ENCODE measurements at regions not wholly inside any gene's neighbourhood (a gene's known extent, or its start where the extent isn't known, plus 50 kb on each side); places are given as distances from the start of the nearest gene placed in this dataset.

DNA sequence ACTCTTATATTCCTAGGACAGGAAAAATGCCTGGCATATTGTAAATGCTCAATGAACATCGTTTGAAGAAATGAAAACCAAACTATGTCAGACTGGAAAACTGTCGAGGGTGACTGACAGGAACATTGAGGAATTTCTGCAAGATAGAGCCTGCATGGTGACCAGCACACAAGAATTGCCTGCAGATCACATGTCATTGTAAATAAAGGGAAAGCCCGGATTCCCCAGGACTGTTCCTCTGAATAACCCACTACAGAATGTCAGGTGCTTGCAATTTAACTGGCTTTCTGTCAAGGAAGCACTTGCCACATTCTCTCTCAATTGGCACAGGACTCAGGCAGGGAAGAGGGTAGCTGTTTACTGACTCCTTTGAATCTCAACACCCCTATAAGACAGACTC lies 129.0 kb upstream of the REG3G start:
- ChIA-PET CTCF (no interaction called here), POLR2A (no interaction called here)

GRCh38 chr2:78907089-78907488 lies 118.4 kb upstream of the REG3G start:
- DNase-seq, result no peak
- ChIA-PET POLR2A (no interaction called here), CTCF (no interaction called here)
- Mint-ChIP-seq H3K4me1 (no peaks in the 10 kb centered on the region), H3K27me3 (no peaks in the 10 kb centered on the region), H3K4me3 (no peak overlapping the region), H3K36me3 (no peaks in the 10 kb centered on the region), H3K9me3 (peaks cover 4 to 44% (median 7%) of the 10 kb centered on the region in 5 donors), H3K27ac (no peak overlapping the region)
- H3K4me1 ChIP-seq (ENCODE audit: insufficient read depth, low read length), result no peaks in the 10 kb centered on the region
- H3K36me3 ChIP-seq (ENCODE audit: insufficient read depth, low read length), result no peaks in the 10 kb centered on the region
- no peaks in the 10 kb centered on the region for H3K27me3 ChIP-seq (ENCODE audit: insufficient read depth, low read length, poor library complexity, severe bottlenecking)
- H3K4me3 ChIP-seq (ENCODE audit: low read length), result no peak overlapping the region
- no peaks in the 10 kb centered on the region for H3K9me3 ChIP-seq (ENCODE audit: low read length)
- H3K27ac ChIP-seq (ENCODE audit: low read depth, low read length), result no peak overlapping the region

More for the DNA sequence above, 129.0 kb upstream of the REG3G start:
- no peaks in the 10 kb centered on the region for H3K4me1 ChIP-seq (ENCODE audit: insufficient read depth, low read length)
- H3K4me3 ChIP-seq (ENCODE audit: low read length), result no peak overlapping the region
- H3K27me3 Mint-ChIP-seq, result no peaks in the 10 kb centered on the region
- H3K4me1 Mint-ChIP-seq, result no peaks in the 10 kb centered on the region
- H3K9me3 Mint-ChIP-seq, result peaks cover 11 to 31% (median 19%) of the 10 kb centered on the region in 5 donors
- DNase-seq, result no peak
- no peaks in the 10 kb centered on the region for H3K9me3 ChIP-seq (ENCODE audit: low read length)
- no peaks in the 10 kb centered on the region for H3K27me3 ChIP-seq (ENCODE audit: insufficient read depth, low read length, poor library complexity, severe bottlenecking)
- H3K36me3 ChIP-seq (ENCODE audit: insufficient read depth, low read length), result no peaks in the 10 kb centered on the region
- no peak overlapping the region for H3K4me3 Mint-ChIP-seq
- H3K27ac ChIP-seq (ENCODE audit: low read depth, low read length), result no peak overlapping the region
- no peak overlapping the region for H3K27ac Mint-ChIP-seq
- H3K36me3 Mint-ChIP-seq, result no peaks in the 10 kb centered on the region

- Mint-ChIP-seq H3K27ac (no peak overlapping the region), H3K36me3 (no peaks in the 10 kb centered on the region), H3K27me3 (no peaks in the 10 kb centered on the region), H3K4me3 (no peak overlapping the region), H3K4me1 (no peaks in the 10 kb centered on the region), H3K9me3 (peaks cover 2 to 37% (median 8%) of the 10 kb centered on the region in 5 donors)
- H3K9me3 ChIP-seq (ENCODE audit: low read length), result no peaks in the 10 kb centered on the region
- POLR2A ChIA-PET, result no interaction called here
- CTCF ChIA-PET, result no interaction called here
- H3K36me3 ChIP-seq (ENCODE audit: insufficient read depth, low read length), result no peaks in the 10 kb centered on the region
- H3K27me3 ChIP-seq (ENCODE audit: insufficient read depth, low read length, poor library complexity, severe bottlenecking), result no peaks in the 10 kb centered on the region
- H3K27ac ChIP-seq (ENCODE audit: low read depth, low read length), result no peak overlapping the region
- no peak for DNase-seq
- H3K4me3 ChIP-seq (ENCODE audit: low read length), result no peak overlapping the region
- no peaks in the 10 kb centered on the region for H3K4me1 ChIP-seq (ENCODE audit: insufficient read depth, low read length)
Observed at GRCh38 chr2:78908973-78909372, 116.5 kb upstream of the REG3G start.

DNA sequence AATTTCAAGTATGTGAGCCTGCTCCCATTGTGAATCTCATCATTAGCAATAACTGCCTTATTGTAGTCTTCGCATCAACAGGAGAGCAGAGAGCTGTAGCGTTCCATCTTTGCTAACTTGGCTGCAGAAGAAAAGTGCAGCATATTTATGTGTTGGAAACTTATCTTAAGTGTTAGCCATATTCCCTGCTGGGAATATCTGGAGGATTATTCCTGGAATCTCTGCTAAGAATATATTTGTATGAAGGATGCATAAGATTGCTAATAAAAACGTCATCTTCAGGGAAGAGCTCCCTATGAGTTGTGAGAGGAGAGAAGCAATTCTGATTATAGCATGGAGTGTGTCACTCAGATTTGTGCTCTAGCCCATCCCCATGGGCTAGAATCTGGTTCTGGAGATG lies 115.1 kb upstream of the REG3G start:
- H3K4me1 ChIP-seq (ENCODE audit: insufficient read depth, low read length), result no peaks in the 10 kb centered on the region
- CTCF ChIA-PET, result no interaction called here
- H3K9me3 ChIP-seq (ENCODE audit: low read length), result no peaks in the 10 kb centered on the region
- H3K9me3 Mint-ChIP-seq, result peaks cover 2 to 41% (median 8%) of the 10 kb centered on the region in 5 donors
- H3K4me3 ChIP-seq (ENCODE audit: low read length), result no peak overlapping the region
- no peaks in the 10 kb centered on the region for H3K4me1 Mint-ChIP-seq
- no peak overlapping the region for H3K4me3 Mint-ChIP-seq
- no peak overlapping the region for H3K27ac Mint-ChIP-seq
- H3K27me3 Mint-ChIP-seq, result no peaks in the 10 kb centered on the region
- DNase-seq, result no peak
- no peaks in the 10 kb centered on the region for H3K36me3 Mint-ChIP-seq
- H3K27ac ChIP-seq (ENCODE audit: low read depth, low read length), result no peak overlapping the region
- POLR2A ChIA-PET, result no interaction called here
- no peaks in the 10 kb centered on the region for H3K27me3 ChIP-seq (ENCODE audit: insufficient read depth, low read length, poor library complexity, severe bottlenecking)
- H3K36me3 ChIP-seq (ENCODE audit: insufficient read depth, low read length), result no peaks in the 10 kb centered on the region

GRCh38 chr2:78913257-78913656 lies 112.2 kb upstream of the REG3G start:
- Mint-ChIP-seq H3K27me3 (no peaks in the 10 kb centered on the region), H3K4me1 (no peaks in the 10 kb centered on the region), H3K36me3 (no peaks in the 10 kb centered on the region), H3K9me3 (peaks cover 2 to 33% (median 14%) of the 10 kb centered on the region in 5 donors), H3K27ac (no peak overlapping the region), H3K4me3 (no peak overlapping the region)
- no peak for DNase-seq
- no peaks in the 10 kb centered on the region for H3K9me3 ChIP-seq (ENCODE audit: low read length)
- POLR2A ChIA-PET, result no interaction called here
- H3K4me3 ChIP-seq (ENCODE audit: low read length), result no peak overlapping the region
- no peaks in the 10 kb centered on the region for H3K27me3 ChIP-seq (ENCODE audit: insufficient read depth, low read length, poor library complexity, severe bottlenecking)
- H3K36me3 ChIP-seq (ENCODE audit: insufficient read depth, low read length), result no peaks in the 10 kb centered on the region
- CTCF ChIA-PET, result interaction anchor here (1.3 kb wide), 1 partner anchor 9 kb away, joined by 4 read pairs; no protein-coding TSS in a partner anchor
- no peaks in the 10 kb centered on the region for H3K4me1 ChIP-seq (ENCODE audit: insufficient read depth, low read length)
- no peak overlapping the region for H3K27ac ChIP-seq (ENCODE audit: low read depth, low read length)

- no peak overlapping the region for H3K27ac Mint-ChIP-seq
- no peaks in the 10 kb centered on the region for H3K9me3 ChIP-seq (ENCODE audit: low read length)
- H3K9me3 Mint-ChIP-seq, result peaks cover 7 to 32% (median 16%) of the 10 kb centered on the region in 5 donors
- no peak overlapping the region for H3K27ac ChIP-seq (ENCODE audit: low read depth, low read length)
- no peaks in the 10 kb centered on the region for H3K27me3 Mint-ChIP-seq
- ChIA-PET CTCF (no interaction called here), POLR2A (no interaction called here)
- no peaks in the 10 kb centered on the region for H3K4me1 ChIP-seq (ENCODE audit: insufficient read depth, low read length)
- no peaks in the 10 kb centered on the region for H3K4me1 Mint-ChIP-seq
- no peaks in the 10 kb centered on the region for H3K27me3 ChIP-seq (ENCODE audit: insufficient read depth, low read length, poor library complexity, severe bottlenecking)
- no peak overlapping the region for H3K4me3 ChIP-seq (ENCODE audit: low read length)
- no peaks in the 10 kb centered on the region for H3K36me3 ChIP-seq (ENCODE audit: insufficient read depth, low read length)
- DNase-seq, result no peak
- no peak overlapping the region for H3K4me3 Mint-ChIP-seq
- peaks cover 0 to 4% (median 0%) of the 10 kb centered on the region in 3 donors for H3K36me3 Mint-ChIP-seq
Observed at GRCh38 chr2:78925258-78925657, 100.2 kb upstream of the REG3G start.

DNA sequence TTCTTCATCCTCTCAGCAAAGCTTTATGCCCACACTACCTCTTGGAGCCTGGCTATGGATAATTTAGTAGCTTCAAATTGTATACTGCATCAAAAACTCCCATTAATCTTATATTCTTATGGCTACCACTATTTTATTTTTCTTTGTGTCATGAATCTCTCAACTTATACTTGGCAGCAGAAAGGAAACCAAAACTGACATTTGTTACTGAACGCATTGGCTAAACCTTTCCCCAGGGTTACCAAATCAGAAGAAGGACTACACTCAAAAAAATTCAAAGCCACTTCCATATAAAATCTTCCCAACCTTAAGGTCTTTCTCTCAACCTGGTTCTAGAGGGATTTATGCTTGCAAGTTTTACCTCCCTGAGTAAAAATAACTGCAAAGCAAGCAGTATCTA lies 97.0 kb upstream of the REG3G start:
- H3K9me3 ChIP-seq (ENCODE audit: low read length), result no peaks in the 10 kb centered on the region
- ChIA-PET POLR2A (no interaction called here), CTCF (no interaction called here)
- Mint-ChIP-seq H3K4me1 (no peaks in the 10 kb centered on the region), H3K36me3 (peaks cover 0 to 4% (median 0%) of the 10 kb centered on the region in 3 donors), H3K9me3 (peaks cover 6 to 24% (median 14%) of the 10 kb centered on the region in 5 donors), H3K27me3 (peaks cover 0 to 3% of the 10 kb centered on the region in 2 donors), H3K4me3 (no peak overlapping the region), H3K27ac (no peak overlapping the region)
- H3K36me3 ChIP-seq (ENCODE audit: insufficient read depth, low read length), result no peaks in the 10 kb centered on the region
- H3K27ac ChIP-seq (ENCODE audit: low read depth, low read length), result no peak overlapping the region
- no peak overlapping the region for H3K4me3 ChIP-seq (ENCODE audit: low read length)
- DNase-seq, result no peak
- no peaks in the 10 kb centered on the region for H3K27me3 ChIP-seq (ENCODE audit: insufficient read depth, low read length, poor library complexity, severe bottlenecking)
- no peaks in the 10 kb centered on the region for H3K4me1 ChIP-seq (ENCODE audit: insufficient read depth, low read length)

DNA sequence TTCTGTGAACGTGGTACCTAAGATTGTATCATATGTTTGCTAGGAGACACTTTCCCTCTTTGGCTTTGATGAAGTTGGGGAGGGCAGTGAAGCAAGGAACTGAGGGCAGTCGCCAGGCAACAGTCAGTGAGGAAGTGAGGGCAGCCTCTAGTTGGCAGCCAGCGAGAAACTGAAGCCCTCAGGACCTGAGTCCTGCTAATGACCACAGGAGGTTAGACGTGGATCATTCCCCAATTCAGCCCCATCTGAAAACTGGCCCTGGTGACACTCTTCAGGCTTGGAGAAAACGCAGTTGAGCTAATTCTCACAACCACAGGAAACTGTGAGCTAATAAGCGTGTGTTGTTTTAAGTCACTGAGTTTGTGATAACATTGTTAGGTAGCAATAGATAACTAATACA lies 84.5 kb upstream of the REG3G start:
- CTCF ChIA-PET, result no interaction called here
- no peak overlapping the region for H3K27ac ChIP-seq (ENCODE audit: low read depth, low read length)
- H3K27ac Mint-ChIP-seq, result peak overlapping the region in 1 of 8 donors; percentile 44
- H3K4me3 Mint-ChIP-seq, result no peak overlapping the region
- H3K36me3 ChIP-seq (ENCODE audit: insufficient read depth, low read length), result no peaks in the 10 kb centered on the region
- POLR2A ChIA-PET, result no interaction called here
- H3K27me3 ChIP-seq (ENCODE audit: insufficient read depth, low read length, poor library complexity, severe bottlenecking), result no peaks in the 10 kb centered on the region
- no peaks in the 10 kb centered on the region for H3K4me1 ChIP-seq (ENCODE audit: insufficient read depth, low read length)
- no peaks in the 10 kb centered on the region for H3K27me3 Mint-ChIP-seq
- H3K36me3 Mint-ChIP-seq, result no peaks in the 10 kb centered on the region
- no peaks in the 10 kb centered on the region for H3K4me1 Mint-ChIP-seq
- H3K9me3 ChIP-seq (ENCODE audit: low read length), result no peaks in the 10 kb centered on the region
- no peak overlapping the region for H3K4me3 ChIP-seq (ENCODE audit: low read length)
- H3K9me3 Mint-ChIP-seq, result peaks cover 0 to 18% (median 13%) of the 10 kb centered on the region in 5 donors
- DNase-seq, result no peak

DNA sequence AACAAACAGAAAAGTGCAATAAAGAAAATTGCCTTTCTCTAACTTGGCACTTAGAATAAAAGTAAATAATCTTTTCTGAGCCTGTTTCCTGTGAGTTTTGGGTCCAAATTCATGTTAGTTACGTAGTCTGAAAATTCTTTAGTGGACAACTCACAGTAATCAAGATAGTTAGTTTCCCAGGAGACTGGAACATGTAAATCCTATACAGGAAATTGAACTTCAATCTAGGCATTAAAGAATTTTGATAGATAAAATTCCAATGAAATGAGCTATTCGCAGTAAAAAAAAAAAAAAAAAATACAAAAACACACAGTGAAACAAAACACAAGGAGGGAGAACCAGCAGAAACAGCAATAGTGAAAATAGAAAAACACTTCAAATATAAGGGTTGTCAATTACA lies 83.8 kb upstream of the REG3G start:
- H3K4me3 ChIP-seq (ENCODE audit: low read length), result no peak overlapping the region
- Mint-ChIP-seq H3K36me3 (no peaks in the 10 kb centered on the region), H3K27me3 (no peaks in the 10 kb centered on the region), H3K27ac (no peak overlapping the region), H3K4me1 (no peaks in the 10 kb centered on the region), H3K4me3 (no peak overlapping the region), H3K9me3 (peaks cover 0 to 16% (median 12%) of the 10 kb centered on the region in 5 donors)
- no peak for DNase-seq
- H3K27ac ChIP-seq (ENCODE audit: low read depth, low read length), result no peak overlapping the region
- ChIA-PET POLR2A (no interaction called here), CTCF (no interaction called here)
- no peaks in the 10 kb centered on the region for H3K4me1 ChIP-seq (ENCODE audit: insufficient read depth, low read length)
- H3K36me3 ChIP-seq (ENCODE audit: insufficient read depth, low read length), result no peaks in the 10 kb centered on the region
- H3K27me3 ChIP-seq (ENCODE audit: insufficient read depth, low read length, poor library complexity, severe bottlenecking), result no peaks in the 10 kb centered on the region
- H3K9me3 ChIP-seq (ENCODE audit: low read length), result no peaks in the 10 kb centered on the region
